ENCODE measurements at regions not wholly inside any gene's neighbourhood (a gene's known extent, or its start where the extent isn't known, plus 50 kb on each side); places are given as distances from the start of the nearest gene placed in this dataset.

DNA sequence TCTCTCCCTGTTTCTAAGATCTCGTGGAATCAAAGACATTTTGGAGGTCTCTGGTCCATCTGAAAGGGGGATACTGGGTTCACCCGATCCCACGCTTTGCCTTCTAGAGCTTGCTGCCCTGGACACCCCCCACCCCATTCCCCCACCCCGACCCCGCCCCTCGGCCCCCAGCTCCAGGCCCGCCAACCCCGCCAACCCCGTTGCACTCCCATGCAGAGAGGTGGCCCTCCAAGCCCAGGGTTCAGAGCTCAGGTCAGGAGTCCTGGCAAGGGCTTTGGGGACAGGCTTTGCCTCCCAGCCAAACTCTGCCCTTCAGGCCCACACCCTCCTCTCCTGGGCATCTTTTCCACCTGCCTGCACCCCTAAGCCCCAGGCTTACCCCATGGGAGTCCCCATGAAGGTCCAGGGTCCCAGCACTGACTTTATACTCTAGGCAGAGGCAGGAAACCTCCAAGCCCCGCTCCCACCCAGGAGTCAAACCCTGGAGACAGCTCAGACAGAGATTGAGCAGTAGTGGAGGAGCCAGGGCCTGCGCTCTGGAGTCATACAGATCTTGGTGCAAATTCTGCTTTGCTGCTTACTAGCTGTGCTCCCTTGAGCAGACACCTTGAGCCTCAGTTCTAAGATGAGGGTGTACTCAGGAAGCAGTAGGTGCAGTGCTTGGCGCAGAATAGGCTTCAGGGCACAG lies 155.9 kb downstream of the FOXD2 start:
- Histone ChIP-seq H3K9me1 (ENCODE audit: control insufficient read depth, extremely low read depth, insufficient read depth, low read length) (no peaks in the 10 kb centered on the region), H3K27ac (ENCODE audit: control insufficient read depth, insufficient read depth, low read length) (no peak overlapping the region), H3K36me3 (ENCODE audit: control insufficient read depth in 2 of 2, extremely low read depth in 1 of 2, insufficient read depth in 2 of 2, low read length in 2 of 2) (no peaks in the 10 kb centered on the region), H3K4me2 (ENCODE audit: control insufficient read depth, extremely low read depth, insufficient read depth, low read depth, low read length) (no peak overlapping the region), H3K9ac (ENCODE audit: control insufficient read depth, extremely low read depth, insufficient read depth, low read length) (no peak overlapping the region), H4K20me1 (ENCODE audit: control insufficient read depth, extremely low read depth, insufficient read depth, low read length) (no peaks in the 10 kb centered on the region), H3K79me2 (ENCODE audit: control insufficient read depth, insufficient read depth, low read length) (no peaks in the 10 kb centered on the region), H2AFZ (ENCODE audit: control insufficient read depth, low read length) (no peak overlapping the region), H3K9me3 (ENCODE audit: control insufficient read depth, low read depth, low read length) (no peaks in the 10 kb centered on the region), H3K27me3 (ENCODE audit: control insufficient read depth, extremely low read depth, insufficient read depth, low read length) (peaks cover 32% of the 10 kb centered on the region), H3K4me3 (ENCODE audit: control insufficient read depth in 2 of 3, extremely low read depth in 1 of 3, insufficient read depth in 2 of 3, low read depth in 1 of 3, low read length in 3 of 3) (no peak overlapping the region), H3K4me1 (ENCODE audit: control insufficient read depth, extremely low read depth, insufficient read depth, low read length) (no peaks in the 10 kb centered on the region)
- dilution Hi-C loops (cut with MboI; ENCODE audit: extremely low pct_ligation_motif_present, low sequenced_read_pairs), result no loop called here
- FAIRE-seq (no peak), DNase-seq (ENCODE audit: low read depth, low spot score) (no peak)
- TF ChIP-seq EZH2 (IDR thresholded peaks at IDR 0.05; ENCODE audit: low read length), result no peak
- TF ChIP-seq, protein P1, sequence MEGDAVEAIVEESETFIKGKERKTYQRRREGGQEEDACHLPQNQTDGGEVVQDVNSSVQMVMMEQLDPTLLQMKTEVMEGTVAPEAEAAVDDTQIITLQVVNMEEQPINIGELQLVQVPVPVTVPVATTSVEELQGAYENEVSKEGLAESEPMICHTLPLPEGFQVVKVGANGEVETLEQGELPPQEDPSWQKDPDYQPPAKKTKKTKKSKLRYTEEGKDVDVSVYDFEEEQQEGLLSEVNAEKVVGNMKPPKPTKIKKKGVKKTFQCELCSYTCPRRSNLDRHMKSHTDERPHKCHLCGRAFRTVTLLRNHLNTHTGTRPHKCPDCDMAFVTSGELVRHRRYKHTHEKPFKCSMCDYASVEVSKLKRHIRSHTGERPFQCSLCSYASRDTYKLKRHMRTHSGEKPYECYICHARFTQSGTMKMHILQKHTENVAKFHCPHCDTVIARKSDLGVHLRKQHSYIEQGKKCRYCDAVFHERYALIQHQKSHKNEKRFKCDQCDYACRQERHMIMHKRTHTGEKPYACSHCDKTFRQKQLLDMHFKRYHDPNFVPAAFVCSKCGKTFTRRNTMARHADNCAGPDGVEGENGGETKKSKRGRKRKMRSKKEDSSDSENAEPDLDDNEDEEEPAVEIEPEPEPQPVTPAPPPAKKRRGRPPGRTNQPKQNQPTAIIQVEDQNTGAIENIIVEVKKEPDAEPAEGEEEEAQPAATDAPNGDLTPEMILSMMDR (optimal IDR thresholded peaks at IDR 0.05 in 1 of 3, IDR thresholded peaks at IDR 0.05 in 1 of 3, conservative IDR thresholded peaks at IDR 0.05 in 1 of 3; ENCODE audit: extremely low read depth in 1 of 3, insufficient read depth in 2 of 3, low read length in 3 of 3), result no peak

DNA sequence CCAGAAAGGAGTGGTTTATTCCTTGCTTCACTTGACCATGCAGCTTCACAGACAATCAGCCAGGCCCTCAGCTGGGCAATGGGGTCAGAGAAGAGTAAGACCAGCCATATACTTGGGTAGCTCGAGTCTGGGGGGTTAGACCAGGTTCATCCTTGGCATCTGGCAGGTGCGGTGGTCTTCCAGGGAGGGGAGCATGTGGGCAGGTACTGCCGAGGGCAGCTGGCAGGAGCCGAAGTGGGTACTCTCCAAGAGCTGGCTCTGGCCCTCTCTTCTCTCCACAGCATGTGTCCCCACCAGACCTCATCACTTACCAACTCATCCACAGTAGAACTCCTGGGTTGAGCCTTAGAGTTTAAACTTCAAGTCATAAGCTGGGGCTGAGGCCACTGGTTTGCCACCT lies 156.8 kb downstream of the FOXD2 start:
- H3K79me2 ChIP-seq (ENCODE audit: control insufficient read depth, insufficient read depth, low read length), result no peaks in the 10 kb centered on the region
- dilution Hi-C loops (cut with MboI; ENCODE audit: extremely low pct_ligation_motif_present, low sequenced_read_pairs), result no loop called here
- no peaks in the 10 kb centered on the region for H3K9me1 ChIP-seq (ENCODE audit: control insufficient read depth, extremely low read depth, insufficient read depth, low read length)
- H3K9me3 ChIP-seq (ENCODE audit: control insufficient read depth, low read depth, low read length), result no peaks in the 10 kb centered on the region
- H3K4me2 ChIP-seq (ENCODE audit: control insufficient read depth, extremely low read depth, insufficient read depth, low read depth, low read length), result no peak overlapping the region
- no peaks in the 10 kb centered on the region for H3K36me3 ChIP-seq (ENCODE audit: control insufficient read depth in 2 of 2, extremely low read depth in 1 of 2, insufficient read depth in 2 of 2, low read length in 2 of 2)
- H3K9ac ChIP-seq (ENCODE audit: control insufficient read depth, extremely low read depth, insufficient read depth, low read length), result no peak overlapping the region
- no peak overlapping the region for H3K27ac ChIP-seq (ENCODE audit: control insufficient read depth, insufficient read depth, low read length)
- no peak for DNase-seq (ENCODE audit: low read depth, low spot score)
- no peaks in the 10 kb centered on the region for H3K4me1 ChIP-seq (ENCODE audit: control insufficient read depth, extremely low read depth, insufficient read depth, low read length)
- no peaks in the 10 kb centered on the region for H4K20me1 ChIP-seq (ENCODE audit: control insufficient read depth, extremely low read depth, insufficient read depth, low read length)
- FAIRE-seq, result no peak
- H2AFZ ChIP-seq (ENCODE audit: control insufficient read depth, low read length), result no peak overlapping the region
- H3K27me3 ChIP-seq (ENCODE audit: control insufficient read depth, extremely low read depth, insufficient read depth, low read length), result peaks cover 25% of the 10 kb centered on the region
- TF ChIP-seq EZH2 (IDR thresholded peaks at IDR 0.05; ENCODE audit: low read length), result no peak
- TF ChIP-seq, protein P1 (optimal IDR thresholded peaks at IDR 0.05 in 1 of 3, IDR thresholded peaks at IDR 0.05 in 1 of 3, conservative IDR thresholded peaks at IDR 0.05 in 1 of 3; ENCODE audit: extremely low read depth in 1 of 3, insufficient read depth in 2 of 3, low read length in 3 of 3), result no peak
- H3K4me3 ChIP-seq (ENCODE audit: control insufficient read depth in 2 of 3, extremely low read depth in 1 of 3, insufficient read depth in 2 of 3, low read depth in 1 of 3, low read length in 3 of 3), result no peak overlapping the region
